ENCODE measurements at regions not wholly inside any gene's neighbourhood (a gene's known extent, or its start where the extent isn't known, plus 50 kb on each side); places are given as distances from the start of the nearest gene placed in this dataset.

- no peak overlapping the region for H3K27ac ChIP-seq (ENCODE audit: insufficient read depth, low read length)
- H3K4me1 ChIP-seq (ENCODE audit: control insufficient read depth, extremely low read depth, insufficient read depth, low read length): peaks cover 2% of the 10 kb centered on the region
- H3K36me3 ChIP-seq (ENCODE audit: control insufficient read depth, insufficient read depth, low read length): no peaks in the 10 kb centered on the region
- no peak for TF ChIP-seq EZH2 (IDR thresholded peaks at IDR 0.05; ENCODE audit: low read length, missing control alignments)
- TF ChIP-seq CTCF (conservative IDR thresholded peaks at IDR 0.05 in 1 of 2, IDR thresholded peaks at IDR 0.05 in 1 of 2; ENCODE audit: low read depth in 1 of 2, low read length in 2 of 2): no peak
- no peaks in the 10 kb centered on the region for H3K79me2 ChIP-seq (ENCODE audit: control insufficient read depth, insufficient read depth, low read length)
- DNase-seq (ENCODE audit: low read depth in 2 of 2): no peak
- no peaks in the 10 kb centered on the region for H3K9me3 ChIP-seq (ENCODE audit: control insufficient read depth, insufficient read depth, low read depth, low read length)
- H4K20me1 ChIP-seq (ENCODE audit: control insufficient read depth, extremely low read depth, insufficient read depth, low read length): no peaks in the 10 kb centered on the region
- H3K4me3 ChIP-seq (replicated peaks in 1 of 4; ENCODE audit: control extremely low read depth in 1 of 4, insufficient read depth in 1 of 4, low read depth in 3 of 4, low read length in 4 of 4): no peak overlapping the region
- H2AFZ ChIP-seq (ENCODE audit: low read length): no peak overlapping the region
- H3K27me3 ChIP-seq (ENCODE audit: control insufficient read depth, insufficient read depth, low read length): no peaks in the 10 kb centered on the region
- no peak overlapping the region for H3K9ac ChIP-seq (ENCODE audit: insufficient read depth, low read length)
- H3K4me2 ChIP-seq (ENCODE audit: extremely low read depth, insufficient read depth, low read length): no peak overlapping the region
These were observed 338.5 kb downstream of the CD83 start for GRCh38 chr6:14455876-14456648.

GRCh38 chr6:14456941-14457340, 339.4 kb downstream of the CD83 start:
- H2AFZ ChIP-seq (ENCODE audit: low read length): no peak overlapping the region
- H3K4me1 ChIP-seq (ENCODE audit: control insufficient read depth, extremely low read depth, insufficient read depth, low read length): peaks cover 2% of the 10 kb centered on the region
- no peak overlapping the region for H3K9ac ChIP-seq (ENCODE audit: insufficient read depth, low read length)
- H3K4me2 ChIP-seq (ENCODE audit: extremely low read depth, insufficient read depth, low read length): no peak overlapping the region
- no peak for DNase-seq (ENCODE audit: low read depth in 2 of 2)
- H3K9me3 ChIP-seq (ENCODE audit: control insufficient read depth, insufficient read depth, low read depth, low read length): no peaks in the 10 kb centered on the region
- no peaks in the 10 kb centered on the region for H3K27me3 ChIP-seq (ENCODE audit: control insufficient read depth, insufficient read depth, low read length)
- no peak overlapping the region for H3K4me3 ChIP-seq (replicated peaks in 1 of 4; ENCODE audit: control extremely low read depth in 1 of 4, insufficient read depth in 1 of 4, low read depth in 3 of 4, low read length in 4 of 4)
- no peaks in the 10 kb centered on the region for H4K20me1 ChIP-seq (ENCODE audit: control insufficient read depth, extremely low read depth, insufficient read depth, low read length)
- no peaks in the 10 kb centered on the region for H3K36me3 ChIP-seq (ENCODE audit: control insufficient read depth, insufficient read depth, low read length)
- TF ChIP-seq CTCF (conservative IDR thresholded peaks at IDR 0.05 in 1 of 2, IDR thresholded peaks at IDR 0.05 in 1 of 2; ENCODE audit: low read depth in 1 of 2, low read length in 2 of 2) (no peak), EZH2 (IDR thresholded peaks at IDR 0.05; ENCODE audit: low read length, missing control alignments) (no peak)
- no peaks in the 10 kb centered on the region for H3K79me2 ChIP-seq (ENCODE audit: control insufficient read depth, insufficient read depth, low read length)
- no peak overlapping the region for H3K27ac ChIP-seq (ENCODE audit: insufficient read depth, low read length)

- no peaks in the 10 kb centered on the region for H4K20me1 ChIP-seq (ENCODE audit: control insufficient read depth, extremely low read depth, insufficient read depth, low read length)
- H3K27me3 ChIP-seq (ENCODE audit: control insufficient read depth, insufficient read depth, low read length): no peaks in the 10 kb centered on the region
- no peaks in the 10 kb centered on the region for H3K9me3 ChIP-seq (ENCODE audit: control insufficient read depth, insufficient read depth, low read depth, low read length)
- no peaks in the 10 kb centered on the region for H3K79me2 ChIP-seq (ENCODE audit: control insufficient read depth, insufficient read depth, low read length)
- DNase-seq (ENCODE audit: low read depth in 2 of 2): peak; percentile 94 to 96
- H3K36me3 ChIP-seq (ENCODE audit: control insufficient read depth, insufficient read depth, low read length): no peaks in the 10 kb centered on the region
- H2AFZ ChIP-seq (ENCODE audit: low read length): no peak overlapping the region
- H3K4me3 ChIP-seq (replicated peaks in 1 of 4; ENCODE audit: control extremely low read depth in 1 of 4, insufficient read depth in 1 of 4, low read depth in 3 of 4, low read length in 4 of 4): no peak overlapping the region
- peak overlapping the region; percentile 48 for H3K4me2 ChIP-seq (ENCODE audit: extremely low read depth, insufficient read depth, low read length)
- no peak overlapping the region for H3K27ac ChIP-seq (ENCODE audit: insufficient read depth, low read length)
- peaks cover 2% of the 10 kb centered on the region for H3K4me1 ChIP-seq (ENCODE audit: control insufficient read depth, extremely low read depth, insufficient read depth, low read length)
- H3K9ac ChIP-seq (ENCODE audit: insufficient read depth, low read length): no peak overlapping the region
- TF ChIP-seq EZH2 (IDR thresholded peaks at IDR 0.05; ENCODE audit: low read length, missing control alignments) (no peak), CTCF (conservative IDR thresholded peaks at IDR 0.05 in 1 of 2, IDR thresholded peaks at IDR 0.05 in 1 of 2; ENCODE audit: low read depth in 1 of 2, low read length in 2 of 2) (no peak)
These were observed 341.2 kb downstream of the CD83 start for GRCh38 chr6:14458669-14459266.
